ENCODE measurements at regions not wholly inside any gene's neighbourhood (a gene's known extent, or its start where the extent isn't known, plus 50 kb on each side); places are given as distances from the start of the nearest gene placed in this dataset.

GRCh38 chr5:52181403-52181802 is 606.3 kb upstream of the ITGA1 start:
- Mint-ChIP-seq H3K36me3 (no peaks in the 10 kb centered on the region), H3K4me1 (ENCODE audit: low read depth in 2 of 2) (no peaks in the 10 kb centered on the region), H3K4me3 (no peak overlapping the region), H3K27me3 (no peaks in the 10 kb centered on the region), H3K9me3 (peaks cover 9% of the 10 kb centered on the region), H3K27ac (no peak overlapping the region)
- no peak for ATAC-seq
- no peak for DNase-seq (ENCODE audit: low spot score)

GRCh38 chr5:52190737-52191136 is 597.0 kb upstream of the ITGA1 start:
- Mint-ChIP-seq H3K9me3 (peaks cover 3% of the 10 kb centered on the region), H3K4me3 (no peak overlapping the region), H3K27me3 (no peaks in the 10 kb centered on the region), H3K4me1 (ENCODE audit: low read depth in 2 of 2) (no peaks in the 10 kb centered on the region), H3K36me3 (no peaks in the 10 kb centered on the region), H3K27ac (no peak overlapping the region)
- ATAC-seq, result no peak
- no peak for DNase-seq (ENCODE audit: low spot score)

DNA sequence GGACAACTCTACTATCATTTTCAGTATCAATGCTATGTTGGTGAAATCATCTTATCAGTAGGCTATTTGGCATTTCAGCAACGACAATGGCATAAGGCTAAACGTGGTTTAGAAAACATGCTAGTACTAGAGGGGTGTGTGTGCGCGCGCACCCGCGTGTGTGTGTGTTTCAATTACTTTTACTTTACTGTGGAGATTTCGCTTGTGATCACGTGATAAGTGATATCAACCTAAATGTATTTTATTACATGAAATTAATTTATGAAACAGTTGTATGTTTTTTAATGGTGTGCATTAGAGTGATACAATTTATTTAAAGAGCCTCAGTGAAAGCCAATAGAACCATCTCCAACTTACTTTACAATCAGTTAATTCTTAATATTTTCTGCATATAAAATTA is 587.9 kb upstream of the ITGA1 start:
- Mint-ChIP-seq H3K4me3 (no peak overlapping the region), H3K27me3 (no peaks in the 10 kb centered on the region), H3K4me1 (ENCODE audit: low read depth in 2 of 2) (no peaks in the 10 kb centered on the region), H3K9me3 (peaks cover 12% of the 10 kb centered on the region), H3K27ac (no peak overlapping the region), H3K36me3 (peaks cover 6% of the 10 kb centered on the region)
- ATAC-seq, result no peak
- DNase-seq (ENCODE audit: low spot score), result no peak

GRCh38 chr5:52202256-52202655 is 585.5 kb upstream of the ITGA1 start:
- H3K4me1 Mint-ChIP-seq (ENCODE audit: low read depth in 2 of 2), result no peaks in the 10 kb centered on the region
- H3K9me3 Mint-ChIP-seq, result peaks cover 12% of the 10 kb centered on the region
- no peaks in the 10 kb centered on the region for H3K27me3 Mint-ChIP-seq
- DNase-seq (ENCODE audit: low spot score) (no peak), ATAC-seq (no peak)
- no peak overlapping the region for H3K27ac Mint-ChIP-seq
- no peak overlapping the region for H3K4me3 Mint-ChIP-seq
- peaks cover 6% of the 10 kb centered on the region for H3K36me3 Mint-ChIP-seq

DNA sequence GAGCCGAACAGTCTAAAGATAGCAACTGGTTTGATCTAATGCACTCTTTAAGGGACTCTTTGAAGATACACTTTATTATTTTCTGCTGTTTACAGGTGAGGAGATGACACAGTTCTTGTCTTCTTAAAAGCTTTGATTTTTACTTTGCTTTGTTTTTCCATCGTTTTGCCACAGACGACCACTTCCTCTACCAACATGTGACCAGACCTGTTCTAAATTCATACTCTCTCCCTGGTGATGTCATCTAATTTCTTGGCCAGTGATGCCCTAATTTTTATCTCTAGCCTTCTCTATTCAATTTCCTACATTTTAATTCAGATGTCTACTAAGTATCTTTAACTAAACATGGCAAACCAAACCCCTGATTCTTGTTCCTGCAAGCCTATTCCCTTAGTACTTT is 583.4 kb upstream of the ITGA1 start:
- ATAC-seq (no peak), DNase-seq (ENCODE audit: low spot score) (no peak)
- H3K27me3 Mint-ChIP-seq, result no peaks in the 10 kb centered on the region
- no peaks in the 10 kb centered on the region for H3K4me1 Mint-ChIP-seq (ENCODE audit: low read depth in 2 of 2)
- H3K4me3 Mint-ChIP-seq, result no peak overlapping the region
- no peak overlapping the region for H3K27ac Mint-ChIP-seq
- peaks cover 6% of the 10 kb centered on the region for H3K36me3 Mint-ChIP-seq
- peaks cover 12% of the 10 kb centered on the region for H3K9me3 Mint-ChIP-seq

All from natural killer cell treated with Interleukin-12 subunit alpha and Interleukin-12 subunit beta and Interleukin-15 and Interleukin-18, amount 100 ng/mL, for 72 hours (primary cell).